DOHH2 (cell line): ENCODE measurements at regions not wholly inside any gene's neighbourhood (a gene's known extent, or its start where the extent isn't known, plus 50 kb on each side); places are given as distances from the start of the nearest gene placed in this dataset.

Experiments used
- H3F3A ChIP-seq: fragments of 200-600 bp; sonication (generic), shearing (Covaris generic); 2 replicates; pipeline ENCODE4 v1.6.0; 2016; ENCODE audit warnings: antibody characterized with exemption, mild to moderate bottlenecking; ENCODE audit not compliant: control insufficient read depth, insufficient read depth
- H3K27ac ChIP-seq: fragments of 200-600 bp; sonication (generic); 2 replicates; pipeline ENCODE4 v1.5.1; 2014; ENCODE audit warnings: low read depth, mild to moderate bottlenecking, low read length, moderate library complexity
- H3K27me3 ChIP-seq: fragments of 200-600 bp; sonication (generic); 2 replicates; pipeline ENCODE4 v1.6.1; 2014; ENCODE audit warnings: mild to moderate bottlenecking, low read length, mixed read lengths; ENCODE audit not compliant: control insufficient read depth
- H3K36me3 ChIP-seq: fragments of 200-600 bp; sonication (generic); 2 replicates; pipeline ENCODE4 v1.6.1; 2014; ENCODE audit warnings: mild to moderate bottlenecking, low read length, moderate library complexity, mixed read lengths; ENCODE audit not compliant: control insufficient read depth
- H3K4me1 ChIP-seq: fragments of 200-600 bp; sonication (generic); 2 replicates; pipeline ENCODE4 v1.6.1; 2014; ENCODE audit warnings: mild to moderate bottlenecking, low read length, mixed read lengths; ENCODE audit not compliant: control insufficient read depth
- H3K4me2 ChIP-seq: fragments of 200-600 bp; sonication (generic); 2 replicates; pipeline ENCODE4 v1.6.0; 2014; ENCODE audit warnings: mild to moderate bottlenecking, low read length, moderate library complexity
- H3K4me3 ChIP-seq: fragments of 200-600 bp; sonication (generic); 2 replicates; pipeline ENCODE4 v1.5.1; 2014; ENCODE audit warnings: mild to moderate bottlenecking, low read length, mixed read lengths
- H3K79me2 ChIP-seq: fragments of 200-600 bp; sonication (generic); 2 replicates; pipeline ENCODE4 v1.6.1; 2014; ENCODE audit warnings: mild to moderate bottlenecking, low read length, mixed read lengths; ENCODE audit not compliant: control insufficient read depth
- H3K9me2 ChIP-seq: fragments of 200-600 bp; sonication (generic); replicated peaks from 2 replicates; pipeline ENCODE4 v1.6.1; 2014; ENCODE audit warnings: mild to moderate bottlenecking, low read length, mixed read lengths; ENCODE audit not compliant: control insufficient read depth
- H3K9me3 ChIP-seq: fragments of 200-600 bp; sonication (generic); 2 replicates; pipeline ENCODE4 v1.6.1; 2014; ENCODE audit warnings: antibody characterized with exemption, low read length, mixed read lengths; ENCODE audit not compliant: control insufficient read depth, insufficient read depth
- H4K20me1 ChIP-seq: fragments of 200-600 bp; sonication (generic); 2 replicates; pipeline ENCODE4 v1.6.0; 2014; ENCODE audit warnings: low read depth, mild to moderate bottlenecking, antibody characterized with exemption, low read length, moderate library complexity; ENCODE audit not compliant: control insufficient read depth, insufficient read depth
- EZH2phosphoT487 ChIP-seq: fragments of 200-600 bp; sonication (generic); IDR thresholded peaks from 2 replicates; pipeline ENCODE4 v1.6.1; 2017; ENCODE audit warnings: borderline replicate concordance, mild to moderate bottlenecking, antibody characterized with exemption, low read length, moderate library complexity, mixed read lengths
- TF ChIP-seq, protein P1 (sequence below): fragments of 200-600 bp; sonication (generic); IDR thresholded peaks from one replicate; pipeline ENCODE4 v1.5.1; 2014; ENCODE audit warnings: antibody characterized with exemption, mild to moderate bottlenecking, low read depth, low read length; ENCODE audit not compliant: poor library complexity, severe bottlenecking

DNA sequence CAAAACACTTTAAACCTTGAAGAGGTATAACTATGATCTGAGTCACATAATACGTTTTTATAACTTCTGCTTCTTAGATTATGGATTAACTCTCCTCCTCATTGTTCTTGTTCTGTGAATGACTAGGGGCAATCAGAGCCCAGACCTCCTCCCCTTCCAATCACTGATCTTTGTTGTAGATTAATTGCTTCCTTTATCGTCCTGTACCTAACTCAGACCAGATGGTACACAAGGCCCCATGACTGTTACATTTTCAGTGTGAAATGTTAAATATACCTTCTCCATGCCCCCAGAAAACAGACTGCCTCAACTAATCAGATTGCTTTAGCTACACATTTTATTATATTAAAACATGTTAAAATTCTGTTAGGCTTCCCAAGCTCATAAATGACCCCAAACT, 211.7 kb downstream of the RNF152 start:
- Histone ChIP-seq H3K27ac (no peak overlapping the region), H3K79me2 (no peaks in the 10 kb centered on the region), H4K20me1 (no peaks in the 10 kb centered on the region), H3K27me3 (no peaks in the 10 kb centered on the region), H3K9me2 (no peaks in the 10 kb centered on the region), H3K4me3 (no peak overlapping the region), H3K4me2 (no peak overlapping the region), H3K9me3 (no peaks in the 10 kb centered on the region), H3K36me3 (no peaks in the 10 kb centered on the region), H3F3A (no peaks in the 10 kb centered on the region), H3K4me1 (no peaks in the 10 kb centered on the region)
- no peak for TF ChIP-seq EZH2phosphoT487
- TF ChIP-seq, protein P1, sequence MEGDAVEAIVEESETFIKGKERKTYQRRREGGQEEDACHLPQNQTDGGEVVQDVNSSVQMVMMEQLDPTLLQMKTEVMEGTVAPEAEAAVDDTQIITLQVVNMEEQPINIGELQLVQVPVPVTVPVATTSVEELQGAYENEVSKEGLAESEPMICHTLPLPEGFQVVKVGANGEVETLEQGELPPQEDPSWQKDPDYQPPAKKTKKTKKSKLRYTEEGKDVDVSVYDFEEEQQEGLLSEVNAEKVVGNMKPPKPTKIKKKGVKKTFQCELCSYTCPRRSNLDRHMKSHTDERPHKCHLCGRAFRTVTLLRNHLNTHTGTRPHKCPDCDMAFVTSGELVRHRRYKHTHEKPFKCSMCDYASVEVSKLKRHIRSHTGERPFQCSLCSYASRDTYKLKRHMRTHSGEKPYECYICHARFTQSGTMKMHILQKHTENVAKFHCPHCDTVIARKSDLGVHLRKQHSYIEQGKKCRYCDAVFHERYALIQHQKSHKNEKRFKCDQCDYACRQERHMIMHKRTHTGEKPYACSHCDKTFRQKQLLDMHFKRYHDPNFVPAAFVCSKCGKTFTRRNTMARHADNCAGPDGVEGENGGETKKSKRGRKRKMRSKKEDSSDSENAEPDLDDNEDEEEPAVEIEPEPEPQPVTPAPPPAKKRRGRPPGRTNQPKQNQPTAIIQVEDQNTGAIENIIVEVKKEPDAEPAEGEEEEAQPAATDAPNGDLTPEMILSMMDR = no peak

DNA sequence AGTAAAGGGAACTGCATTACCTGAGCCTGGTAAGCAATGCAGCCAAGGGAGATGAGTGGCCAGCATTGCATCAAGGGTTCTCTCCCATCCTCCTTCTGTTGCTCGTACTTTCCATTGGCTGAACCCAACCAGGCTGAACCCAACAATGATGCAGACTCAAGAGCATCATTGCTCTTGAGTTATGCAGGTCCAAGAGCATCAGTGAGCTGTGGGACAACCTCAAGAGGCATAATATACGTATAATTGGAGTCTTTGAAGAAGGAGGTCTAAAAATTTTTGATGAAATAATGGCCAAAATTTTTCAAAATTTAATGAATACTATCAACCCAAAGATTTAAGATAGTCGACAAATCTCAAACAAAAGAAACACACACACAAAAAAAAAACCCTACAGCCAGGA, 213.0 kb downstream of the RNF152 start:
- no peaks in the 10 kb centered on the region for H3K4me1 ChIP-seq
- H3K4me3 ChIP-seq = no peak overlapping the region
- H3K9me2 ChIP-seq = no peaks in the 10 kb centered on the region
- no peaks in the 10 kb centered on the region for H3F3A ChIP-seq
- H3K79me2 ChIP-seq = no peaks in the 10 kb centered on the region
- TF ChIP-seq, protein P1 = no peak
- TF ChIP-seq EZH2phosphoT487 = no peak
- no peaks in the 10 kb centered on the region for H3K36me3 ChIP-seq
- no peaks in the 10 kb centered on the region for H3K9me3 ChIP-seq
- H3K27me3 ChIP-seq = no peaks in the 10 kb centered on the region
- H3K4me2 ChIP-seq = no peak overlapping the region
- no peaks in the 10 kb centered on the region for H4K20me1 ChIP-seq
- H3K27ac ChIP-seq = no peak overlapping the region

DNA sequence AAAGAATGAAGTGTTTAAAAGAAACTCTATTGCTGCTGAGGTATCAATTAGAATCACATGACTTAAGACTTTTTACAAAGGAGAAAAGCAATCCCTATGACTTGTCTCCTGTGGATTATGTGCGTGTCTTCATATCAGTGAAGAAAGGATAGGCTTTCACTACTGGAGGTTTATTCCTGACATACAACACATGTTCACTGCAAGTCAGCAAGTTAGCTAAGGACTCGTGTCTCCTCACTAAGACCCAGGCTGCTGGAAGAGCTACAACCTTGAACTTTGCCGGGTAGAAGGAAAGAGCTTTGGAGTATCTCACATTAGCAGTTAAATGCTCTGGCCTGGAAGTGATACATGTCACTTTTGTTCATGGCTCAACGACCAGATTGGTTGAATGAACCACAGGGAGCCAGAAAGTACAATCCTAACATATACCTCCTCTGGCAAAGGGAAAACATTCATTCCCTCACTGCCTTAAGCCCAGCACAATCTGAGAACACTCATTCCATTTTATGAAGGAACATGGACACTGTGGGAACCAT, 215.3 kb downstream of the RNF152 start:
- Histone ChIP-seq H3K79me2 (no peaks in the 10 kb centered on the region), H3K4me1 (no peaks in the 10 kb centered on the region), H3K27ac (no peak overlapping the region), H3K27me3 (no peaks in the 10 kb centered on the region), H3F3A (no peaks in the 10 kb centered on the region), H4K20me1 (no peaks in the 10 kb centered on the region), H3K4me2 (no peak overlapping the region), H3K4me3 (no peak overlapping the region), H3K36me3 (no peaks in the 10 kb centered on the region), H3K9me2 (no peaks in the 10 kb centered on the region), H3K9me3 (no peaks in the 10 kb centered on the region)
- TF ChIP-seq, protein P1 = no peak
- no peak for TF ChIP-seq EZH2phosphoT487
